LNCaP clone FGC (cell line): ENCODE measurements at regions not wholly inside any gene's neighbourhood (a gene's known extent, or its start where the extent isn't known, plus 50 kb on each side); places are given as distances from the start of the nearest gene placed in this dataset.

Experiments used
- DNase-seq: peaks from one replicate; pipeline ENCODE4 v3.0.0-alpha.2; 2011; ENCODE audit warnings: low read depth
- H3K4me3 ChIP-seq: 2 replicates; pipeline ENCODE4 v1.5.1; 2011; ENCODE audit warnings: mild to moderate bottlenecking, low read depth, low read length, control low read depth
- TF ChIP-seq, protein P1 (sequence below): IDR thresholded peaks from 2 replicates; pipeline ENCODE4 v1.5.1; 2012; ENCODE audit warnings: mild to moderate bottlenecking; ENCODE audit not compliant: control insufficient read depth, insufficient read depth; ENCODE audit errors: extremely low read depth

GRCh38 chr11:92717240-92717639, 252.2 kb upstream of the MTNR1B start:
- DNase-seq: no peak
- no peak overlapping the region for H3K4me3 ChIP-seq
- TF ChIP-seq, protein P1, sequence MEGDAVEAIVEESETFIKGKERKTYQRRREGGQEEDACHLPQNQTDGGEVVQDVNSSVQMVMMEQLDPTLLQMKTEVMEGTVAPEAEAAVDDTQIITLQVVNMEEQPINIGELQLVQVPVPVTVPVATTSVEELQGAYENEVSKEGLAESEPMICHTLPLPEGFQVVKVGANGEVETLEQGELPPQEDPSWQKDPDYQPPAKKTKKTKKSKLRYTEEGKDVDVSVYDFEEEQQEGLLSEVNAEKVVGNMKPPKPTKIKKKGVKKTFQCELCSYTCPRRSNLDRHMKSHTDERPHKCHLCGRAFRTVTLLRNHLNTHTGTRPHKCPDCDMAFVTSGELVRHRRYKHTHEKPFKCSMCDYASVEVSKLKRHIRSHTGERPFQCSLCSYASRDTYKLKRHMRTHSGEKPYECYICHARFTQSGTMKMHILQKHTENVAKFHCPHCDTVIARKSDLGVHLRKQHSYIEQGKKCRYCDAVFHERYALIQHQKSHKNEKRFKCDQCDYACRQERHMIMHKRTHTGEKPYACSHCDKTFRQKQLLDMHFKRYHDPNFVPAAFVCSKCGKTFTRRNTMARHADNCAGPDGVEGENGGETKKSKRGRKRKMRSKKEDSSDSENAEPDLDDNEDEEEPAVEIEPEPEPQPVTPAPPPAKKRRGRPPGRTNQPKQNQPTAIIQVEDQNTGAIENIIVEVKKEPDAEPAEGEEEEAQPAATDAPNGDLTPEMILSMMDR: no peak

DNA sequence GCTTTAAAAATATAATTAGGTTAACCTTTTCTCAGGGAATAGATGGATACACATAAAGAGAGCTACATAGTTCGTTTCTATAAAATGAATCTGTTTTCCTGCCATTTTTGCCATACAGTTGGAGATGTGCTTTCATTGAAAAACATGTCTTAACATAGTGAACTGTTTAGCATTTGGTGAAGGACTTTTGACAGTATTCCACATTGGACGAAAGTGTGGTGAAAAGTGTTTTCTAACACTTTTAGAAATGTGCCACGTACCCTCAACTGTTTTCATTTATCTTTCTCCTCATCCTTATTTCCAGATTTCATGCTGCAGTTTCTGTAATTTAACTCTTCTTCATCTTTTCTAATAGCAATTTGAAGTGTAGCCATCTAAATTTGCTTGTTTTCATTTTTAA, 249.1 kb upstream of the MTNR1B start:
- H3K4me3 ChIP-seq: no peak overlapping the region
- DNase-seq: no peak
- TF ChIP-seq, protein P1: no peak

- no peak for DNase-seq
- no peak overlapping the region for H3K4me3 ChIP-seq
- TF ChIP-seq, protein P1: no peak
Observed at GRCh38 chr11:92725352-92725751, 244.1 kb upstream of the MTNR1B start.

- TF ChIP-seq, protein P1: no peak
- no peak for DNase-seq
- H3K4me3 ChIP-seq: no peak overlapping the region
Observed at GRCh38 chr11:92727123-92727522, 242.3 kb upstream of the MTNR1B start.

DNA sequence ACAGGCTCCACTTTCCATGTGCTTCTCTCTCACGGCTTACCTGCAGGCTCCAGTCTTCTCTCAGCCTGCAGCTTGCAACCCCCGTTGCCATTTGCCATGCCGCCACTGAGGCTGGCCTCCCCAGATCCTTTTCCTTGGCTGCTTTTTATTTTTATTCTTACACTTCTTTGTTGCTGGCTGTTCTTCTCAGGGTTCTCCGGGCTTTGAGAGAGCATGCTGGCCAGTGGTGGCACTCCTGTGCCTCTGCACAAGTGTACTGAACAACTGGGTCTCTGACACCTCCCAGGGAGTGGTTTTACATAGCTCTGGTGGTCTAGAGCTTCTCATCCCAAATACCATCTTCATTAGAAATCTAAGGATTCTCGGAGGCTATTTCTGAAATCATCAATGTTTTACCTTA, 241.7 kb upstream of the MTNR1B start:
- H3K4me3 ChIP-seq: no peak overlapping the region
- DNase-seq: no peak
- TF ChIP-seq, protein P1: no peak

DNA sequence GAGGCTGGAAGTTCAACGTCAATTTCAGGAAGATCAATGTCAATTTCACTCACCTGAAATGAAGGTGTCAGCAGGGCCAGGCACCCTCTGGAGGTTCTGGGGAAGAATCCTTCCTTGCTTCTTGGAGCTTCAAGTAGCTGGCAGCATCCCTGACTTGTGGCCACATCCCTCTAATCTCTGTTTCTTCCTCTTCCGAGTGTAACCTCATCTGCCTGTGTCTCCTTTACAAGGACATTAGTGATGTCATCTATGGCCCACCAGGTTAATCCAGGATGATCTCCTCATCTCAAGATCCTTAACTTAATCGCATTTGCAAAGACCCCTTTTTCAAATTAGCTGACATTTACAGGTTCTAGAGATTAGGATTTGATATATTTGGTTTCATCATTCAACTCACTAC, 240.8 kb upstream of the MTNR1B start:
- H3K4me3 ChIP-seq: no peak overlapping the region
- no peak for DNase-seq
- TF ChIP-seq, protein P1: no peak

DNA sequence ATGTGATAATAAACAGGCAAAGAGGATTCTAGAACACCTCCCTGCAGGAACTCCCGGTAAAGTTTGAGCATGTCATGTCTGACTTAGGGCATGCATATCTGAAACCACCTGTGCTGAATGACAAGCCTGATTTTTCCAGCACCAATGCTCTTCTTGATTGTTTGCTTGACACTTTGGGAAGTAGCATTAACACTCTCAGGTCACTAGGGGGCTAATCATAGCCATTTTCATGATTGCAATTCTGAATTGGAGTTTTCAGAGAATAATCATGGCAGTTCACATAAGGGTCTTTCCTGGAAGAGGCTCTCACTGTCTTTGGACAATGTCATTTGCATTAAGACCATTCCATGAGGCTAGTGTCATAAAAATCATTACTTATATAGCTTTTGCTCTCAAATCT, 234.4 kb upstream of the MTNR1B start:
- H3K4me3 ChIP-seq: no peak overlapping the region
- DNase-seq: no peak
- TF ChIP-seq, protein P1: peak; percentile 44
